ENCODE measurements at regions not wholly inside any gene's neighbourhood (a gene's known extent, or its start where the extent isn't known, plus 50 kb on each side); places are given as distances from the start of the nearest gene placed in this dataset.

DNA sequence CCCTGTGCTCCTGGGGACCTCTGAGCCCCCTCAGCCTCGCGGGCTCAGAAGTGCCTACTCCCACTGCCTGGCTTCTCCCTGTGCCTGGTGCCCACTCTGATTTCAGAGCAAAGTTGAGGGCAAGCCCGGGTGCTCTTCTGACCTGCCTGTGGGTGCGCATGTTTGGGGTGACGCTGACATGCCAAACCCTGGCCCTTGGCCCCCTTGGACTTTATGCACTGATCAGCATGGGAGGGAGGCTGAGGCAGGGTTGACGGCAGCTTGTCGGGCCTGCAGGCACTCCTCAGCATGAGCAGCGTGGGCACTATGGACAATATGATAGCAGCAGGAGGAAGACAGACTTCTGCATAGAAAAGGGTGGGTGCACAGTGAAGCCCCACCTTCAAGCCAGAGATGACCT lies 279.3 kb upstream of the KLF12 start:
- Histone ChIP-seq H3K79me2 (ENCODE audit: control insufficient read depth, insufficient read depth, low read length) (no peaks in the 10 kb centered on the region), H3K4me3 (no peak overlapping the region), H3K36me3 (ENCODE audit: control insufficient read depth, insufficient read depth, low read length) (no peaks in the 10 kb centered on the region), H2AFZ (ENCODE audit: low read depth, low read length) (no peak overlapping the region), H3K4me2 (ENCODE audit: insufficient read depth, low read length) (no peak overlapping the region), H3K9ac (ENCODE audit: insufficient read depth in 1 of 2, low read depth in 2 of 2, low read length in 2 of 2) (no peak overlapping the region), H3K4me1 (replicated peaks in 1 of 2; ENCODE audit: control insufficient read depth in 2 of 2, insufficient read depth in 2 of 2, low read length in 2 of 2) (no peaks in the 10 kb centered on the region), H3K27ac (ENCODE audit: extremely low read depth, low read depth, low read length) (no peak overlapping the region), H3K9me1 (ENCODE audit: control insufficient read depth, insufficient read depth, low read length) (no peaks in the 10 kb centered on the region), H3K27me3 (ENCODE audit: control insufficient read depth in 2 of 2, insufficient read depth in 2 of 2, low read length in 2 of 2) (no peaks in the 10 kb centered on the region), H3K9me3 (replicated peaks; ENCODE audit: control insufficient read depth, insufficient read depth, low read depth, low read length) (no peaks in the 10 kb centered on the region), H4K20me1 (replicated peaks; ENCODE audit: control insufficient read depth, insufficient read depth, low read length) (no peaks in the 10 kb centered on the region)
- in situ Hi-C loops (cut with MboI) (no loop called here), intact Hi-C loops (cut with micrococcal nuclease) (no loop called here)
- FAIRE-seq (no peak), ATAC-seq (no peak), DNase-seq (ENCODE audit: extremely low read depth in 1 of 4, low spot score in 3 of 4) (no peak)
- 0% methylated on average over 8 of the region's 8 CpGs for WGBS (ENCODE audit: insufficient coverage, low coverage, missing lambda C conversion rate)
- no TSS peak for BruUV-seq (replicated peaks)
- ChIA-PET CTCF (ENCODE audit: low intra/inter-chr PET ratio) (no interaction called here), POLR2A (no interaction called here)
- TF ChIP-seq KLF16 (IDR thresholded peaks at IDR 0.05) (no peak), PURB (CRISPR knock-in tag; IDR thresholded peaks at IDR 0.05; ENCODE audit: low read depth) (no peak), CREBBP (IDR thresholded peaks at IDR 0.05; ENCODE audit: low read depth, low read length) (no peak)
- TF ChIP-seq, protein P1, sequence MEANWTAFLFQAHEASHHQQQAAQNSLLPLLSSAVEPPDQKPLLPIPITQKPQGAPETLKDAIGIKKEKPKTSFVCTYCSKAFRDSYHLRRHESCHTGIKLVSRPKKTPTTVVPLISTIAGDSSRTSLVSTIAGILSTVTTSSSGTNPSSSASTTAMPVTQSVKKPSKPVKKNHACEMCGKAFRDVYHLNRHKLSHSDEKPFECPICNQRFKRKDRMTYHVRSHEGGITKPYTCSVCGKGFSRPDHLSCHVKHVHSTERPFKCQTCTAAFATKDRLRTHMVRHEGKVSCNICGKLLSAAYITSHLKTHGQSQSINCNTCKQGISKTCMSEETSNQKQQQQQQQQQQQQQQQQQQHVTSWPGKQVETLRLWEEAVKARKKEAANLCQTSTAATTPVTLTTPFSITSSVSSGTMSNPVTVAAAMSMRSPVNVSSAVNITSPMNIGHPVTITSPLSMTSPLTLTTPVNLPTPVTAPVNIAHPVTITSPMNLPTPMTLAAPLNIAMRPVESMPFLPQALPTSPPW (CRISPR knock-in tag; IDR thresholded peaks at IDR 0.05) = no peak
- TF ChIP-seq, protein P2, sequence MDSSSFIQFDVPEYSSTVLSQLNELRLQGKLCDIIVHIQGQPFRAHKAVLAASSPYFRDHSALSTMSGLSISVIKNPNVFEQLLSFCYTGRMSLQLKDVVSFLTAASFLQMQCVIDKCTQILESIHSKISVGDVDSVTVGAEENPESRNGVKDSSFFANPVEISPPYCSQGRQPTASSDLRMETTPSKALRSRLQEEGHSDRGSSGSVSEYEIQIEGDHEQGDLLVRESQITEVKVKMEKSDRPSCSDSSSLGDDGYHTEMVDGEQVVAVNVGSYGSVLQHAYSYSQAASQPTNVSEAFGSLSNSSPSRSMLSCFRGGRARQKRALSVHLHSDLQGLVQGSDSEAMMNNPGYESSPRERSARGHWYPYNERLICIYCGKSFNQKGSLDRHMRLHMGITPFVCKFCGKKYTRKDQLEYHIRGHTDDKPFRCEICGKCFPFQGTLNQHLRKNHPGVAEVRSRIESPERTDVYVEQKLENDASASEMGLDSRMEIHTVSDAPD (CRISPR knock-in tag; IDR thresholded peaks at IDR 0.05) = no peak

Measured in K562 (cell line).